ENCODE measurements at regions not wholly inside any gene's neighbourhood (a gene's known extent, or its start where the extent isn't known, plus 50 kb on each side); places are given as distances from the start of the nearest gene placed in this dataset.

- no peak for DNase-seq
Measured at GRCh38 chr7:35498416-35498815, 196.5 kb downstream of the HERPUD2 start.

GRCh38 chr7:35495844-35496243 lies 199.1 kb downstream of the HERPUD2 start:
- DNase-seq, result no peak

GRCh38 chr7:35495377-35495776 lies 199.6 kb downstream of the HERPUD2 start:
- no peak for DNase-seq

GRCh38 chr7:35494407-35494806 lies 200.5 kb downstream of the HERPUD2 start:
- DNase-seq, result no peak

- DNase-seq, result no peak
Measured at GRCh38 chr7:35492451-35493175, 202.3 kb downstream of the HERPUD2 start.

- no peak for DNase-seq
Measured at GRCh38 chr7:35491233-35491632, 203.7 kb downstream of the HERPUD2 start.

- DNase-seq, result no peak
Measured at GRCh38 chr7:35487841-35488240, 207.1 kb downstream of the HERPUD2 start.

- DNase-seq, result no peak
Measured at GRCh38 chr7:35487402-35487801, 207.5 kb downstream of the HERPUD2 start.

GRCh38 chr7:35485436-35485835 lies 209.5 kb downstream of the HERPUD2 start:
- no peak for DNase-seq

GRCh38 chr7:35483568-35483967 lies 211.4 kb downstream of the HERPUD2 start:
- no peak for DNase-seq

- DNase-seq, result no peak
Measured at GRCh38 chr7:35482231-35482630, 212.7 kb downstream of the HERPUD2 start.

- no peak for DNase-seq
Measured at GRCh38 chr7:35480806-35481205, 214.1 kb downstream of the HERPUD2 start.

GRCh38 chr7:35477609-35478008 lies 217.3 kb downstream of the HERPUD2 start:
- DNase-seq, result no peak

- DNase-seq, result no peak
Measured at GRCh38 chr7:35474100-35474499, 220.2 kb upstream of the TBX20 start.

GRCh38 chr7:35468606-35469005 lies 214.7 kb upstream of the TBX20 start:
- DNase-seq, result no peak

- DNase-seq, result no peak
Measured at GRCh38 chr7:35467456-35467978, 213.6 kb upstream of the TBX20 start.

GRCh38 chr7:35465791-35466336 lies 212.0 kb upstream of the TBX20 start:
- no peak for DNase-seq

- DNase-seq, result no peak
Measured at GRCh38 chr7:35463751-35464150, 209.9 kb upstream of the TBX20 start.

GRCh38 chr7:35463176-35463700 lies 209.3 kb upstream of the TBX20 start:
- no peak for DNase-seq

- DNase-seq, result no peak
Measured at GRCh38 chr7:35454575-35455385, 200.9 kb upstream of the TBX20 start.

GRCh38 chr7:35450456-35451214 lies 196.7 kb upstream of the TBX20 start:
- DNase-seq, result no peak

GRCh38 chr7:35448486-35448885 lies 194.6 kb upstream of the TBX20 start:
- no peak for DNase-seq

GRCh38 chr7:35446091-35446490 lies 192.2 kb upstream of the TBX20 start:
- DNase-seq, result no peak
